Head of caudate nucleus (tissue), 42 donors: ENCODE measurements at regions not wholly inside any gene's neighbourhood (a gene's known extent, or its start where the extent isn't known, plus 50 kb on each side); places are given as distances from the start of the nearest gene placed in this dataset.
"Not testable (repeated sequence)": the region's sequence is repeated elsewhere in the genome, so short reads cannot be mapped to it uniquely, and the experiment has no call there.

Source experiments
- DNase-seq, 42 donors: peaks; one replicate each; pipeline versions ENCODE4 v3.0.0 to v3.0.0-alpha.2; 2020 to 2021; ENCODE audit warnings: mixed read lengths in 7 of 42
- intact Hi-C: fragments of 100-400 bp; cut with DNase I; formaldehyde crosslinking; loops from one replicate; pipeline ENCODE4 v1.15.0; 2022

- intact Hi-C loops, DNase-seq: not testable (repeated sequence)
Observed at GRCh38 chr6:158888171-158888570, 69.0 kb upstream of the EZR start.

- intact Hi-C loops, DNase-seq: not testable (repeated sequence)
Observed at GRCh38 chr6:158886346-158886977, 67.3 kb upstream of the EZR start.

GRCh38 chr6:158881884-158882283, 62.7 kb upstream of the EZR start:
- intact Hi-C loops: not testable (repeated sequence)

GRCh38 chr6:158881276-158881675, 62.1 kb upstream of the EZR start:
- intact Hi-C loops, DNase-seq: not testable (repeated sequence)

More at GRCh38 chr6:158881884-158882283, 62.7 kb upstream of the EZR start:
- DNase-seq: not testable (repeated sequence)

- DNase-seq: no peak
- intact Hi-C loops: no loop called here
Observed at GRCh38 chr6:158879180-158879579, 60.0 kb upstream of the EZR start.

- DNase-seq: no peak
- intact Hi-C loops: no loop called here
Observed at GRCh38 chr6:158877716-158878115, 58.5 kb upstream of the EZR start.

GRCh38 chr6:158876886-158877285, 57.7 kb upstream of the EZR start:
- no peak for DNase-seq
- intact Hi-C loops: no loop called here

- DNase-seq: no peak
- intact Hi-C loops: no loop called here
Observed at GRCh38 chr6:158870649-158870957, 51.4 kb upstream of the EZR start.

- peak in 27 of 42 donors; percentile 63 to 93 (median 84) for DNase-seq
- intact Hi-C loops: no loop called here
Observed at GRCh38 chr6:158869826-158870648, 50.9 kb upstream of the EZR start.

GRCh38 chr6:158868890-158869825, 50.0 kb upstream of the EZR start:
- intact Hi-C loops: no loop called here
- DNase-seq: peak in 19 of 42 donors; percentile 3 to 92 (median 82)
